HuH-7 (cell line): ENCODE measurements at regions not wholly inside any gene's neighbourhood (a gene's known extent, or its start where the extent isn't known, plus 50 kb on each side); places are given as distances from the start of the nearest gene placed in this dataset.
"Not testable (repeated sequence)": the region's sequence is repeated elsewhere in the genome, so short reads cannot be mapped to it uniquely, and the experiment has no call there.

Experiments used
- DNase-seq: peaks from one replicate; pipeline ENCODE4 v3.0.0; 2011; ENCODE audit warnings: low spot score

- no peak for DNase-seq
These were observed 311.4 kb downstream of the PDCD6IP start for GRCh38 chr3:34109846-34110245.

- no peak for DNase-seq
These were observed 312.9 kb downstream of the PDCD6IP start for GRCh38 chr3:34111361-34111760.

GRCh38 chr3:34112261-34112660 is 313.8 kb downstream of the PDCD6IP start:
- not testable (repeated sequence) for DNase-seq

DNA sequence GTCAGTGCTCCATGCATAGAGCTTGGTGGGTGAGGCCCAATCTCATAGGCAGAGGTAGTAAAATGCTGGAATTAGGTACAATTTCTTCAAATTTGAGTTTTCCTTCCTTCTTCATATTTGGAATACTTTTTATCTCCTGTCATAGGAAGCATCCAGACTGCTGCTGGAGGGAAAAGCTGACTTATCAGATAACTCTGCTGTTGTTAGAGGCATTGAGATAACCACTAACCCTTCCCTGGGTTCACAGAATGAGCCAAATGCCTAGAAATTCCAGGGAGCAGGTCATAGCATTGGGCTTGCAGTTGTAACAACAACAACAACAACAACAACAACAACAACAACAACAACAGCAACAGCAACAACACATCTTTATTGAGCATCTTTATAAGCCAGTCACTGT is 332.7 kb downstream of the PDCD6IP start:
- no peak for DNase-seq

- no peak for DNase-seq
These were observed 333.8 kb downstream of the PDCD6IP start for GRCh38 chr3:34132069-34132692.

GRCh38 chr3:34139566-34139965 is 341.1 kb downstream of the PDCD6IP start:
- no peak for DNase-seq

DNA sequence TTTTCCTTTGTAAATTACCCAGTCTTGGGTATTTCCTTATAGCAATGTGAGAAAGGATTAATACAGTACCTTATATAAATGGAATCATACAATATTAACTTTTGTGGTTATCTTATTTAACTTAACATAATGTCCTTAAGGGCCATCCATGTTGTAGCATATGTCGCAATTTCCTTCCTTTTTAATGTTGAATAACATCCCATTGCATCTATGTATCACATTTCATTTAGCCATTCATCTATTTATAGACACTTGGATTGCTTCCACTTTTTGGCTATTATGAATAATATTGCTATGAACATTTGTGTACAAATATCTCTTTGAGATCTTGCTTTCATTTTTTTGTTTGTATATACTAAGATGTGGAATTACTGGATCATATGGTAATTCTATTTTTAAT is 342.2 kb downstream of the PDCD6IP start:
- no peak for DNase-seq

DNA sequence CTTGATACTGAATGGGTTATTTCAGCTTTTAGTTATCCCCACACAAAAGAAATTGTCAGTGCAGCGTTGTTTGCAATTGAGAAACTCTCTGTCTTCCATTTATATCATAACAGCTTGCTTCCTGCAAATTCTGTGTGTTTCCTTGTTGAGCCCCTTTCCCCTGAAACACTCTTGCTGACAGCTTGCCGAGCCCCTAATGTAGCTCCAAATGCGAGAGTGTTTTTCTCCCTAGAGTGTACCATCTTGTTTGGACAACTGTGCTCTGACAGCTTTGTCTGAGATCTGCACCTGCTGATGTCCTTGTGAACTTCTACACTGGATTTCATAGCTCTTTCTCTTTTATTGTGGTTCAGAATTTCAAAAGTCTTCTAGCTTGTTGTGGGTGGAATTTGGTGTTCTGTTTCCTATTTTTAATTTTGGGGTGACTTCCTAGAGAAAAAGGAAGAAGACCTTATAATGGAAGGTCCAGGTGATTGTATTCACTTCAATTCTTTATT is 343.5 kb downstream of the PDCD6IP start:
- DNase-seq = no peak

- DNase-seq = no peak
These were observed 347.4 kb downstream of the PDCD6IP start for GRCh38 chr3:34145796-34146195.

- DNase-seq = no peak
These were observed 348.2 kb downstream of the PDCD6IP start for GRCh38 chr3:34146596-34146995.

DNA sequence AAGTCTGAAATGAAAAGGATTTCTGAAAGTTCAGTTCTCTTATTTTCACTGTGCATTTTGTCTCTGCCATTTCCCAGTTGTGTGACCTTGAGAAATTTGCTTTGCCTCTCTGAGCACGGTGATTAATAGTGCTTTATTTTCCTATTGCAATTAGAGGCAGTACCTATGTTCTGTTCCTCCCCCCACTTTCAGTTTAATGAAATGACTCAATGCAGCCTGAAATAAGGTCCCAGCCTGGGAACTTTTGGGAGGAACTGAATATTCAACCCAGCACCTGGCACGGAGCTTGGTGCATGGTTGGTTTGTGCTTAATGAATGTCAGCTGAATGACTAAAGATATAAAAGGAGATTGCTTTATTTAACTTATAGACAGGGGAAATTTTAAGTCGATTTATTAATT is 352.6 kb downstream of the PDCD6IP start:
- no peak for DNase-seq

- no peak for DNase-seq
These were observed 354.2 kb downstream of the PDCD6IP start for GRCh38 chr3:34152656-34153055.

DNA sequence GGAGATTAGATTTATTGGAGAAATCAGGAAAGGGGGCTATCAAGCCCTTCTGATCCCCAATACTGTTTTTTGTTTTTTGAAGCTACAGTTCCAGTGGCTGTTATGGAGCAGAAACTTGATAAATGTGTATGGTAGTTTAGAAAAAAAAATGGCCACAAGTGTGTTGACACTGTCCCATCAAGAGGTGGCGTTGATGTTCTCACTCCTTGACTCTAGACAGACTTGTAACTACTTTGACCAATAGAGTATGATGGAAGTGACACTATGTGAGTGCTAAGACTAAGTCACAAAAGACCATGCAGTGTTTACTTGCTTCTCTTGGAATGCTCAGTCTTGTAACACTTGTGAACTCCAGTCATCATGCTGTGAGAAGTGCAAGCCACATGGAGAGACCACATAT is 356.7 kb downstream of the PDCD6IP start:
- no peak for DNase-seq

DNA sequence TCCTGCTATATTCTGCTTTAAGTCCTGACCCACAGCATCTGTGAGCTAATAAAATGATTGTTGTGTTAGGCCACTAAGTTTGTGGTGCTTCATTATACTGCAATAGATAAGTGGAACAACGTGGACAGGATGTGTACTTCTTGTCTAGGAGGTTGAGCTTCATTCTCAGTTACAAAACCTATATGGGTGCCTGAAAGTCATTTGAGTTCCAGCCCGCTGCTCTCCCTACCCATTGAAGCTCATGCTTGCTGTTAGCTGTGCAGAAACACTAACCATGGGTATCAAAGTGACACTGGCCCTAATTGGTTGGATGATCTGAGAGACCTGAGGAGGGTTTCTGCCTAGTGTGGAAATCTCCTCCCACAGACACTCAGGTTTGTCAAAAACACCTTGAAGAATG is 357.2 kb downstream of the PDCD6IP start:
- DNase-seq = no peak

GRCh38 chr3:34157491-34157890 is 359.1 kb downstream of the PDCD6IP start:
- DNase-seq = no peak

DNA sequence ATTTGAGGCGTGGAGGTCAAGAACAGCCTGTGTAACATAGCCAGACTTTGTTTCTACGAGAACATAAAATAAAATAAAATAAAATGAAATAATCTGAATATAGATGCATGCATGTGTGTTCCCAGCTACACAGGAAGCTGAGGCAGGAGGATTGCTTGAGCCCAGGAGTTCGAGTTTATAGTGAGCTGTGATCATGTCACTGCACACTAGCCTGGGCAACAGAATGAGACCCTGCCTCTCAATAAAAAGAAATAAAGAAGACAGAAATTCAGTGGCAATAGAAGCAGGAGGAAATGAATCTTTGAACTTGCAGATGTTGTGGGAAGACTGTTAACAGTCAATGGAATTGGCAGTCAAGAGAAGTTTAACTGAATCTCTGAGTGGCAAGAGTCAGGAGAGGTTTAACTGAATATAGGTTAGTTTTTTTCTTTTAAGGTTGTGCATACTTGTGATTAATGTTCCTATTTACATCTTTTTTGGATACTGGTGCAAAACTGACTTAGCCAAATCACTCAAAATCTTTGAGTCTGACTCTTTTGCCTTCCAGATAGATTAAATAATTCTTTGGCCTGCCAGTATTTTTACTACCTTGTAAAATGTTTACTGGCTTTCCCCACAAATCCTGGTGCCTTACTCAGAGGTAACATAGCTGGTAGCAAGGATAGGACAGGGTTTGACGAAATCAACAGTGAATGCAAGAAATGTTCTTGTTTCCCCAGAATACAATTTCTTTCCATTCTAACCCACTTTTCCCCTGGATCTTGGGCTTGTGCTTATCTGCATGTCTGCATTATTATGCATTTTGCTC is 361.4 kb downstream of the PDCD6IP start:
- no peak for DNase-seq

- DNase-seq = not testable (repeated sequence)
These were observed 371.2 kb downstream of the PDCD6IP start for GRCh38 chr3:34169636-34170035.

DNA sequence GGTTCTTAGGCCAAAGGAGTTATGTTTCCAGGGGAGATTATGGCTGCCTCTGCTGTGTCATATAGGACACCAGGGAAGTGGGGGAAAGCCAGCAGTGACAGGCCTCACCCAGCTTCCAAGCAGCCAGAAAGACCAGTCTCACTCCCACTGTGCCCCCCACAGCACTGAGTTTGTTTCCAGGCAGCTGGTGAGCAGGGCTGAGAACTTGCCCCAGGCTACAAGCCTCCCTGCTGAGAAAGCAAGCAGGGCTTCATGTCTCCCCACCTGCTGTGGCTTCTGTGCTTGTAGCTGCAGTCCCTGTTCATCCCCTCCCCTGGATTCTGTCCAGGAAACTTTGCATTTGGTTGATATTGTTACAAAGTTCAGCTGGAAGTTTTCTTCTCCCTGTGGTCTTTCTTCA is 376.3 kb downstream of the PDCD6IP start:
- no peak for DNase-seq

- DNase-seq = no peak
These were observed 377.3 kb downstream of the PDCD6IP start for GRCh38 chr3:34175636-34176176.

- DNase-seq = no peak
These were observed 378.3 kb downstream of the PDCD6IP start for GRCh38 chr3:34176723-34177122.

- DNase-seq = no peak
These were observed 380.0 kb downstream of the PDCD6IP start for GRCh38 chr3:34178415-34178814.

GRCh38 chr3:34179716-34180115 is 381.3 kb downstream of the PDCD6IP start:
- no peak for DNase-seq

DNA sequence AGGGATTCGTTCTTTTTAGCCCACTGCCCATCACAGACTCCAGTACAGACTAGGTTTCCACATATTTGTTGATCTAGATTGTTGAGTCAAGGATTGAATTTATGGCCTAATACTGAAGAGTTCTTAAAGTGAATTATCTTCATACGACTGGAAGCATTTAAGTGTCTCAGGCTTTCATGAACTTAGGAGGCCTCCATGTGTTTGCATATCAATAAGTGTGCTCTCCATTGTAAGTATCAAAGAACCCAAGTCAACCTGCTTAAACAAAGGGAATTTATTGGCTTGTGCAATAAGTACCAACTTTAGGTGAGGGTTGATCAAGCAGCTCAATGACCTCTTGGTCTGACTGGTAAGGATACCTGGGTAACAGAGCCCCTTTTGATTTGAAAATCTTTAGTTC is 382.1 kb downstream of the PDCD6IP start:
- DNase-seq = no peak
